ENCODE measurements at regions not wholly inside any gene's neighbourhood (a gene's known extent, or its start where the extent isn't known, plus 50 kb on each side); places are given as distances from the start of the nearest gene placed in this dataset.
A peak's percentile ranks its signal among the peaks of the same experiment; 100 is the strongest.

DNA sequence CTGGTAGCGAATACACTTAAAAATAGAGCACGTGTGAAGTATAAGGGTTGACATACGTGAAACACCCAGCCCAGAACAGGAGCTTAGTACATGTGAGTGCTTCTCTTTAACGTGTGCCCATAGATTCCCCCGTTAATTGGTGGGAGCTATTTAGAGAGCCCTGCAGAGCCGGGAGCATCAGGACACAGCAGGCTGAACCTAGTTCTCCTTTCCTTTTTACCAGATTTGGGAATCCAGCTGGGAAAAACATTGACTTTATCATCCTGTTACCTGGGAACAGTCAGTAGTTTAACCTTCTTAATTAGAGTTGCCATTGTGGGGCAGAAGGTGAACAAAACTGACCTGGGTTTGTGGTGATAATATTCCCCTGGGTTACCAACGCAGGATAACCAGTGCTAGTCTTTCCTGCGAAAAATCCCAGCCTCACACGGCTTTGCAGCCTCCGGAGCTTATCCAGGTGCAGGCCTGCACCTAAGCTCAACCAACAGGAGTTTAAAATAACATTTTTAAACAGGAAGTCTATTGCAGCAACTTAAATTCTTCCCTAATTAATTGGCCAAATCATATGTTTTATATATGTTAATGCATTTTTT is 78.1 kb upstream of the SPTBN1 start:
- H3K4me1 Mint-ChIP-seq: peaks cover 47% of the 10 kb centered on the region
- no peak overlapping the region for H3K4me3 Mint-ChIP-seq
- no peaks in the 10 kb centered on the region for H3K27me3 Mint-ChIP-seq (ENCODE audit: low read depth)
- H3K9me3 Mint-ChIP-seq: peaks cover 3% of the 10 kb centered on the region
- DNase-seq (ENCODE audit: low read depth, low spot score): no peak
- TF ChIP-seq, protein P1, sequence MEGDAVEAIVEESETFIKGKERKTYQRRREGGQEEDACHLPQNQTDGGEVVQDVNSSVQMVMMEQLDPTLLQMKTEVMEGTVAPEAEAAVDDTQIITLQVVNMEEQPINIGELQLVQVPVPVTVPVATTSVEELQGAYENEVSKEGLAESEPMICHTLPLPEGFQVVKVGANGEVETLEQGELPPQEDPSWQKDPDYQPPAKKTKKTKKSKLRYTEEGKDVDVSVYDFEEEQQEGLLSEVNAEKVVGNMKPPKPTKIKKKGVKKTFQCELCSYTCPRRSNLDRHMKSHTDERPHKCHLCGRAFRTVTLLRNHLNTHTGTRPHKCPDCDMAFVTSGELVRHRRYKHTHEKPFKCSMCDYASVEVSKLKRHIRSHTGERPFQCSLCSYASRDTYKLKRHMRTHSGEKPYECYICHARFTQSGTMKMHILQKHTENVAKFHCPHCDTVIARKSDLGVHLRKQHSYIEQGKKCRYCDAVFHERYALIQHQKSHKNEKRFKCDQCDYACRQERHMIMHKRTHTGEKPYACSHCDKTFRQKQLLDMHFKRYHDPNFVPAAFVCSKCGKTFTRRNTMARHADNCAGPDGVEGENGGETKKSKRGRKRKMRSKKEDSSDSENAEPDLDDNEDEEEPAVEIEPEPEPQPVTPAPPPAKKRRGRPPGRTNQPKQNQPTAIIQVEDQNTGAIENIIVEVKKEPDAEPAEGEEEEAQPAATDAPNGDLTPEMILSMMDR (conservative IDR thresholded peaks at IDR 0.05): no peak
- no peaks in the 10 kb centered on the region for H3K36me3 Mint-ChIP-seq (ENCODE audit: low read depth)
- no peak overlapping the region for H3K27ac Mint-ChIP-seq (ENCODE audit: unreplicated experiment)

DNA sequence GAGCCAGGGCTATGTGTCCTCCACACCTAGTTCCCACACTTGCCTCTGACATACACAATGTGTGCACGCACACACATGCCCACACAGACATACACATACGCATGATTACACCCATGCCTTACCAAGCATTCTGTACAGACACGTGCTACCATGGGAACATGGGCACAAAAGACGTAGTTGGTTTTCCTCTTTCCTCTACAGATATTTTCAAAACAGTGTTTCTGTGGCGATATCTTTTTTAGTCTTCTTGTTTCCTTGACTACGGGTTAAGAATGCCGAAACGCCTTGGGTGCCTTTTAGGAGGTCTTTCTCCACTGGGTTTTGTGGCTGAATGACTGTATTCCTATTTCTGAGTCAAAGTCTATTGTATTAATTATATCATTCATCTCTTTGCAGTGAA is 75.5 kb upstream of the SPTBN1 start:
- Mint-ChIP-seq H3K4me3 (no peak overlapping the region), H3K27ac (ENCODE audit: unreplicated experiment) (no peak overlapping the region), H3K9me3 (peaks cover 3% of the 10 kb centered on the region), H3K4me1 (peaks cover 60% of the 10 kb centered on the region), H3K27me3 (ENCODE audit: low read depth) (no peaks in the 10 kb centered on the region), H3K36me3 (ENCODE audit: low read depth) (no peaks in the 10 kb centered on the region)
- no peak for DNase-seq (ENCODE audit: low read depth, low spot score)
- TF ChIP-seq, protein P1 (conservative IDR thresholded peaks at IDR 0.05): no peak

DNA sequence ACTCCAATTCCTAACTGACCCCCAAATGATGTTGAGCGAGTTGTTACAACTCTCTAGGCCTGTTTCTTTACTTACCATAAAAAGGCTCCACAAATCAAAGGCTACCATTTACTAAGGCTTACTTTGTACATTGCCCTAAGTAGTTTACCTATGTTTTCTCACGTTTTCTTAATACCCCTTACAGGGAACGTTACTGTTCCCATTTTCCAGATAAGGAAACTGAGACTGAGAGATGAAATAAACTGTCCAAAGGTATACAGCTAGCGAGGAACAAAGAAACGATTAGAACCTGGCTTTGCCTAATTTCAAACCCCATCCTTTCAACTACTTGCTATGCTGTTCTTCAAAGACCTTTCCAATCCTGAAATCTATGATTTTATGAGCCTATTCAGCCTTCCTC is 74.8 kb upstream of the SPTBN1 start:
- peaks cover 3% of the 10 kb centered on the region for H3K9me3 Mint-ChIP-seq
- H3K4me3 Mint-ChIP-seq: no peak overlapping the region
- H3K36me3 Mint-ChIP-seq (ENCODE audit: low read depth): no peaks in the 10 kb centered on the region
- peak overlapping the region; percentile 7 for H3K27ac Mint-ChIP-seq (ENCODE audit: unreplicated experiment)
- peaks cover 67% of the 10 kb centered on the region for H3K4me1 Mint-ChIP-seq
- TF ChIP-seq, protein P1 (conservative IDR thresholded peaks at IDR 0.05): no peak
- no peaks in the 10 kb centered on the region for H3K27me3 Mint-ChIP-seq (ENCODE audit: low read depth)
- DNase-seq (ENCODE audit: low read depth, low spot score): no peak

DNA sequence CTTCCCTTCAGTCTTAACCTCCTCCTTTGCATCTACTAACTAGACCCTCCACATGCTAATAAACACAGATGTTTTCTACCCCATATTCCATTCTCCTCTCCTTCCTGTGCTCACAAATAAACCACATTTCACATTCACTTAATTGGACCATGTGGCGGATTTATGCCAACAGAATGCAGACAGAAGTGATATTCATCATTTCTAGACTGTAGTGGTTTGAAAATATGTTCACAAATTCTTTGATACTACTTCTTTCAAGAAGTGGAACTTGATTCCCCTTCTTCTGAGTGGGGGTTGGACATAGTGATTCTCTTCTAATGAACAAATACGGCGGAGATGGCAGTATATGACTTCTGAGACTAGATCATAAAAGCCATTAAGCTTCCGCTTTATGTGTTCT is 73.5 kb upstream of the SPTBN1 start:
- no peak overlapping the region for H3K4me3 Mint-ChIP-seq
- DNase-seq (ENCODE audit: low read depth, low spot score): no peak
- H3K9me3 Mint-ChIP-seq: peaks cover 3% of the 10 kb centered on the region
- peak overlapping the region; percentile 68 for H3K27ac Mint-ChIP-seq (ENCODE audit: unreplicated experiment)
- no peaks in the 10 kb centered on the region for H3K36me3 Mint-ChIP-seq (ENCODE audit: low read depth)
- TF ChIP-seq, protein P1 (conservative IDR thresholded peaks at IDR 0.05): no peak
- H3K4me1 Mint-ChIP-seq: peaks cover 71% of the 10 kb centered on the region
- no peaks in the 10 kb centered on the region for H3K27me3 Mint-ChIP-seq (ENCODE audit: low read depth)

DNA sequence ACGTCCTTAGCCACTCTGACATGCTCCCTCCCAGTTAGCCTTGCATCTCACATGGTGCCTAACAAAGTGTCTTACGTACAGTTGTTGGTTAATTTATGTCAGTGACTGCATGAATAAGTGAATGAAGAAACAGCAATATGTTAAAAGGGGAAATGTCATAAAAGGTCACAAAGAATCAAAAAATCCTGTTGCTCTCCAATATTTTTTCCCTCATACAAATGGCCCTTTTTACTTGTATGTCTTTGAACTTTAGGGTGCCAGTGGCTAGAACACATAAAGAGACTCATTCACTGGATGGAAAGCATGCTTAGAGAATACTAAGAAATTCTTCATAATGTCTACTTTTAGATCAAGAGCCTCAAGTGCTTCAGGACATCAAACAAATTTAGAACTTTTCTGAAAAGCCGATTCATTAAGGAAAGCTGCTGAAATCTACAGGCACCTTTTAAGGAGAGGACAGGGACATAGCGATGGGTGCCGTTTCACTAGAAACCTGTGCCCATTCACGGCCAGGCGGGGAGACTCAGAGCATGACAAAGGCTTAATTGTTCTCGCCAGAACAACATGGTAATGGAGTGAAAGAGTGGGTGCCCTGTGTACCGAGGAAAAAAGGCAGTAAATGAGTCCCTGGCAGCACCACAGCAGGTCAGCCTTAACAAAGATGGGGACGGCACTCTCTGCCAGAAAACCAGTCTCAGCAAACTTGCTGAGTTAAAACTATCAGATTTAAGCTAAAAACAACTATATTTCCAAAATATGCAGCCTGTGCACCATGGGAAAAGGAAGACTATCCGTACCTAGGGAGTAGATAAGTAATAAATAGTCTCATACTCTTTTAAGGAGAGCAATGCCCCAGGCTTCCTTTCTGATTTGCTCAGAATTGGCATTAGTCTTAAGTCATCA is 71.6 kb upstream of the SPTBN1 start:
- peak overlapping the region; percentile 39 for H3K4me3 Mint-ChIP-seq
- H3K27me3 Mint-ChIP-seq (ENCODE audit: low read depth): no peaks in the 10 kb centered on the region
- peaks cover 3% of the 10 kb centered on the region for H3K9me3 Mint-ChIP-seq
- no peaks in the 10 kb centered on the region for H3K36me3 Mint-ChIP-seq (ENCODE audit: low read depth)
- DNase-seq (ENCODE audit: low read depth, low spot score): no peak
- TF ChIP-seq, protein P1 (conservative IDR thresholded peaks at IDR 0.05): no peak
- peaks cover 75% of the 10 kb centered on the region for H3K4me1 Mint-ChIP-seq
- peak overlapping the region; percentile 89 for H3K27ac Mint-ChIP-seq (ENCODE audit: unreplicated experiment)

Data from neural crest cell (in vitro differentiated cells).